ENCODE measurements at regions not wholly inside any gene's neighbourhood (a gene's known extent, or its start where the extent isn't known, plus 50 kb on each side); places are given as distances from the start of the nearest gene placed in this dataset.

- Histone ChIP-seq H3K4me3 (ENCODE audit: low read length) (no peak overlapping the region), H3K9ac (ENCODE audit: low read length) (no peak overlapping the region), H3K9me3 (ENCODE audit: control insufficient read depth, low read depth, low read length) (no peaks in the 10 kb centered on the region), H3K27ac (ENCODE audit: low read length) (no peak overlapping the region), H3K4me1 (ENCODE audit: control insufficient read depth, low read depth, low read length) (no peaks in the 10 kb centered on the region), H3K36me3 (ENCODE audit: control insufficient read depth, low read depth, low read length) (no peaks in the 10 kb centered on the region), H3K27me3 (ENCODE audit: control insufficient read depth, insufficient read depth, low read length) (no peaks in the 10 kb centered on the region)
These were observed 151.7 kb upstream of the RPS6KA2 start for GRCh38 chr6:166778776-166779175.

- H3K4me1 ChIP-seq (ENCODE audit: control insufficient read depth, low read depth, low read length) = no peaks in the 10 kb centered on the region
- no peak overlapping the region for H3K4me3 ChIP-seq (ENCODE audit: low read length)
- no peaks in the 10 kb centered on the region for H3K27me3 ChIP-seq (ENCODE audit: control insufficient read depth, insufficient read depth, low read length)
- H3K9ac ChIP-seq (ENCODE audit: low read length) = no peak overlapping the region
- no peaks in the 10 kb centered on the region for H3K36me3 ChIP-seq (ENCODE audit: control insufficient read depth, low read depth, low read length)
- no peaks in the 10 kb centered on the region for H3K9me3 ChIP-seq (ENCODE audit: control insufficient read depth, low read depth, low read length)
- no peak overlapping the region for H3K27ac ChIP-seq (ENCODE audit: low read length)
These were observed 151.0 kb upstream of the RPS6KA2 start for GRCh38 chr6:166778046-166778445.

GRCh38 chr6:166777096-166777630, 150.1 kb upstream of the RPS6KA2 start:
- H3K36me3 ChIP-seq (ENCODE audit: control insufficient read depth, low read depth, low read length) = no peaks in the 10 kb centered on the region
- H3K27ac ChIP-seq (ENCODE audit: low read length) = no peak overlapping the region
- H3K9ac ChIP-seq (ENCODE audit: low read length) = no peak overlapping the region
- H3K9me3 ChIP-seq (ENCODE audit: control insufficient read depth, low read depth, low read length) = no peaks in the 10 kb centered on the region
- H3K27me3 ChIP-seq (ENCODE audit: control insufficient read depth, insufficient read depth, low read length) = no peaks in the 10 kb centered on the region
- H3K4me3 ChIP-seq (ENCODE audit: low read length) = no peak overlapping the region
- H3K4me1 ChIP-seq (ENCODE audit: control insufficient read depth, low read depth, low read length) = no peaks in the 10 kb centered on the region

- Histone ChIP-seq H3K4me1 (ENCODE audit: control insufficient read depth, low read depth, low read length) (no peaks in the 10 kb centered on the region), H3K9ac (ENCODE audit: low read length) (no peak overlapping the region), H3K27ac (ENCODE audit: low read length) (no peak overlapping the region), H3K36me3 (ENCODE audit: control insufficient read depth, low read depth, low read length) (no peaks in the 10 kb centered on the region), H3K4me3 (ENCODE audit: low read length) (no peak overlapping the region), H3K9me3 (ENCODE audit: control insufficient read depth, low read depth, low read length) (no peaks in the 10 kb centered on the region), H3K27me3 (ENCODE audit: control insufficient read depth, insufficient read depth, low read length) (no peaks in the 10 kb centered on the region)
These were observed 149.5 kb upstream of the RPS6KA2 start for GRCh38 chr6:166776571-166776970.

- no peak overlapping the region for H3K4me3 ChIP-seq (ENCODE audit: low read length)
- peaks cover 5% of the 10 kb centered on the region for H3K4me1 ChIP-seq (ENCODE audit: control insufficient read depth, low read depth, low read length)
- H3K27me3 ChIP-seq (ENCODE audit: control insufficient read depth, insufficient read depth, low read length) = no peaks in the 10 kb centered on the region
- no peaks in the 10 kb centered on the region for H3K9me3 ChIP-seq (ENCODE audit: control insufficient read depth, low read depth, low read length)
- no peaks in the 10 kb centered on the region for H3K36me3 ChIP-seq (ENCODE audit: control insufficient read depth, low read depth, low read length)
- no peak overlapping the region for H3K9ac ChIP-seq (ENCODE audit: low read length)
- H3K27ac ChIP-seq (ENCODE audit: low read length) = no peak overlapping the region
These were observed 148.8 kb upstream of the RPS6KA2 start for GRCh38 chr6:166775923-166776220.

GRCh38 chr6:166775180-166775922, 148.3 kb upstream of the RPS6KA2 start:
- Histone ChIP-seq H3K9me3 (ENCODE audit: control insufficient read depth, low read depth, low read length) (no peaks in the 10 kb centered on the region), H3K4me3 (ENCODE audit: low read length) (no peak overlapping the region), H3K27me3 (ENCODE audit: control insufficient read depth, insufficient read depth, low read length) (no peaks in the 10 kb centered on the region), H3K4me1 (ENCODE audit: control insufficient read depth, low read depth, low read length) (peaks cover 10% of the 10 kb centered on the region), H3K27ac (ENCODE audit: low read length) (no peak overlapping the region), H3K9ac (ENCODE audit: low read length) (no peak overlapping the region), H3K36me3 (ENCODE audit: control insufficient read depth, low read depth, low read length) (no peaks in the 10 kb centered on the region)

- Histone ChIP-seq H3K27me3 (ENCODE audit: control insufficient read depth, insufficient read depth, low read length) (no peaks in the 10 kb centered on the region), H3K27ac (ENCODE audit: low read length) (no peak overlapping the region), H3K9ac (ENCODE audit: low read length) (no peak overlapping the region), H3K4me1 (ENCODE audit: control insufficient read depth, low read depth, low read length) (peaks cover 11% of the 10 kb centered on the region), H3K9me3 (ENCODE audit: control insufficient read depth, low read depth, low read length) (no peaks in the 10 kb centered on the region), H3K4me3 (ENCODE audit: low read length) (no peak overlapping the region), H3K36me3 (ENCODE audit: control insufficient read depth, low read depth, low read length) (no peaks in the 10 kb centered on the region)
These were observed 147.7 kb upstream of the RPS6KA2 start for GRCh38 chr6:166774770-166775169.

GRCh38 chr6:166774292-166774691, 147.2 kb upstream of the RPS6KA2 start:
- Histone ChIP-seq H3K27ac (ENCODE audit: low read length) (no peak overlapping the region), H3K4me3 (ENCODE audit: low read length) (no peak overlapping the region), H3K9me3 (ENCODE audit: control insufficient read depth, low read depth, low read length) (no peaks in the 10 kb centered on the region), H3K36me3 (ENCODE audit: control insufficient read depth, low read depth, low read length) (no peaks in the 10 kb centered on the region), H3K4me1 (ENCODE audit: control insufficient read depth, low read depth, low read length) (peaks cover 11% of the 10 kb centered on the region), H3K9ac (ENCODE audit: low read length) (no peak overlapping the region), H3K27me3 (ENCODE audit: control insufficient read depth, insufficient read depth, low read length) (no peaks in the 10 kb centered on the region)

GRCh38 chr6:166772518-166772917, 145.5 kb upstream of the RPS6KA2 start:
- Histone ChIP-seq H3K4me1 (ENCODE audit: control insufficient read depth, low read depth, low read length) (peaks cover 16% of the 10 kb centered on the region), H3K4me3 (ENCODE audit: low read length) (no peak overlapping the region), H3K9me3 (ENCODE audit: control insufficient read depth, low read depth, low read length) (no peaks in the 10 kb centered on the region), H3K36me3 (ENCODE audit: control insufficient read depth, low read depth, low read length) (no peaks in the 10 kb centered on the region), H3K9ac (ENCODE audit: low read length) (no peak overlapping the region), H3K27me3 (ENCODE audit: control insufficient read depth, insufficient read depth, low read length) (no peaks in the 10 kb centered on the region), H3K27ac (ENCODE audit: low read length) (no peak overlapping the region)

- Histone ChIP-seq H3K9ac (ENCODE audit: low read length) (no peak overlapping the region), H3K27ac (ENCODE audit: low read length) (no peak overlapping the region), H3K36me3 (ENCODE audit: control insufficient read depth, low read depth, low read length) (no peaks in the 10 kb centered on the region), H3K27me3 (ENCODE audit: control insufficient read depth, insufficient read depth, low read length) (no peaks in the 10 kb centered on the region), H3K9me3 (ENCODE audit: control insufficient read depth, low read depth, low read length) (no peaks in the 10 kb centered on the region), H3K4me3 (ENCODE audit: low read length) (no peak overlapping the region), H3K4me1 (ENCODE audit: control insufficient read depth, low read depth, low read length) (peaks cover 24% of the 10 kb centered on the region)
These were observed 144.7 kb upstream of the RPS6KA2 start for GRCh38 chr6:166771701-166772100.

- H3K9me3 ChIP-seq (ENCODE audit: control insufficient read depth, low read depth, low read length) = no peaks in the 10 kb centered on the region
- no peaks in the 10 kb centered on the region for H3K36me3 ChIP-seq (ENCODE audit: control insufficient read depth, low read depth, low read length)
- no peak overlapping the region for H3K4me3 ChIP-seq (ENCODE audit: low read length)
- H3K27ac ChIP-seq (ENCODE audit: low read length) = no peak overlapping the region
- peaks cover 28% of the 10 kb centered on the region for H3K4me1 ChIP-seq (ENCODE audit: control insufficient read depth, low read depth, low read length)
- H3K27me3 ChIP-seq (ENCODE audit: control insufficient read depth, insufficient read depth, low read length) = no peaks in the 10 kb centered on the region
- H3K9ac ChIP-seq (ENCODE audit: low read length) = no peak overlapping the region
These were observed 143.4 kb upstream of the RPS6KA2 start for GRCh38 chr6:166770216-166771116.

All from iPS-18a (cell line).